ENCODE measurements at regions not wholly inside any gene's neighbourhood (a gene's known extent, or its start where the extent isn't known, plus 50 kb on each side); places are given as distances from the start of the nearest gene placed in this dataset.

- H3K4me1 ChIP-seq (ENCODE audit: control insufficient read depth in 2 of 3, insufficient read depth in 2 of 3, low read depth in 1 of 3, low read length in 3 of 3): no peaks in the 10 kb centered on the region
- no peaks in the 10 kb centered on the region for H3K9me3 ChIP-seq (ENCODE audit: control insufficient read depth in 2 of 3, insufficient read depth in 1 of 3, low read length in 3 of 3)
- DNase-seq (no peak), FAIRE-seq (no peak)
- H3K27ac ChIP-seq (ENCODE audit: low read depth in 2 of 2, low read length in 2 of 2): no peak overlapping the region
- H3K9ac ChIP-seq (ENCODE audit: low read length in 3 of 3): no peak overlapping the region
- no peaks in the 10 kb centered on the region for H3K27me3 ChIP-seq (ENCODE audit: control insufficient read depth, insufficient read depth, low read length)
- TF ChIP-seq CTCF (IDR thresholded peaks at IDR 0.05; ENCODE audit: borderline replicate concordance, extremely low read depth, insufficient read depth): no peak
- intact Hi-C loops (cut with DNase I): no loop called here
- H3K4me3 ChIP-seq (ENCODE audit: low read length in 3 of 3): no peak overlapping the region
- no peaks in the 10 kb centered on the region for H3K36me3 ChIP-seq (ENCODE audit: control insufficient read depth in 2 of 3, insufficient read depth in 3 of 3, low read length in 3 of 3)
These were observed 356.3 kb upstream of the ISX start for GRCh38 chr22:34709641-34710040.

GRCh38 chr22:34722901-34723300 is 343.1 kb upstream of the ISX start:
- no peak for DNase-seq
- no peak overlapping the region for H3K9ac ChIP-seq (ENCODE audit: low read length in 3 of 3)
- H3K4me3 ChIP-seq (ENCODE audit: low read length in 3 of 3): no peak overlapping the region
- H3K4me1 ChIP-seq (ENCODE audit: control insufficient read depth in 2 of 3, insufficient read depth in 2 of 3, low read depth in 1 of 3, low read length in 3 of 3): no peaks in the 10 kb centered on the region
- FAIRE-seq: no peak
- peaks cover 0 to 4% (median 4%) of the 10 kb centered on the region in 3 donors for H3K9me3 ChIP-seq (ENCODE audit: control insufficient read depth in 2 of 3, insufficient read depth in 1 of 3, low read length in 3 of 3)
- no peak overlapping the region for H3K27ac ChIP-seq (ENCODE audit: low read depth in 2 of 2, low read length in 2 of 2)
- TF ChIP-seq CTCF (IDR thresholded peaks at IDR 0.05; ENCODE audit: borderline replicate concordance, extremely low read depth, insufficient read depth): no peak
- intact Hi-C loops (cut with DNase I): no loop called here
- no peaks in the 10 kb centered on the region for H3K36me3 ChIP-seq (ENCODE audit: control insufficient read depth in 2 of 3, insufficient read depth in 3 of 3, low read length in 3 of 3)
- no peaks in the 10 kb centered on the region for H3K27me3 ChIP-seq (ENCODE audit: control insufficient read depth, insufficient read depth, low read length)

- no peak for TF ChIP-seq CTCF (IDR thresholded peaks at IDR 0.05; ENCODE audit: borderline replicate concordance, extremely low read depth, insufficient read depth)
- no peaks in the 10 kb centered on the region for H3K9me3 ChIP-seq (ENCODE audit: control insufficient read depth in 2 of 3, insufficient read depth in 1 of 3, low read length in 3 of 3)
- H3K4me3 ChIP-seq (ENCODE audit: low read length in 3 of 3): no peak overlapping the region
- no peaks in the 10 kb centered on the region for H3K27me3 ChIP-seq (ENCODE audit: control insufficient read depth, insufficient read depth, low read length)
- no peak overlapping the region for H3K27ac ChIP-seq (ENCODE audit: low read depth in 2 of 2, low read length in 2 of 2)
- H3K36me3 ChIP-seq (ENCODE audit: control insufficient read depth in 2 of 3, insufficient read depth in 3 of 3, low read length in 3 of 3): no peaks in the 10 kb centered on the region
- no peak overlapping the region for H3K9ac ChIP-seq (ENCODE audit: low read length in 3 of 3)
- intact Hi-C loops (cut with DNase I): no loop called here
- DNase-seq (no peak), FAIRE-seq (no peak)
- H3K4me1 ChIP-seq (ENCODE audit: control insufficient read depth in 2 of 3, insufficient read depth in 2 of 3, low read depth in 1 of 3, low read length in 3 of 3): no peaks in the 10 kb centered on the region
These were observed 329.9 kb upstream of the ISX start for GRCh38 chr22:34736081-34736480.

- DNase-seq (no peak), FAIRE-seq (no peak)
- Histone ChIP-seq H3K4me1 (ENCODE audit: control insufficient read depth in 2 of 3, insufficient read depth in 2 of 3, low read depth in 1 of 3, low read length in 3 of 3) (no peaks in the 10 kb centered on the region), H3K27ac (ENCODE audit: low read depth in 2 of 2, low read length in 2 of 2) (no peak overlapping the region), H3K36me3 (ENCODE audit: control insufficient read depth in 2 of 3, insufficient read depth in 3 of 3, low read length in 3 of 3) (no peaks in the 10 kb centered on the region), H3K27me3 (ENCODE audit: control insufficient read depth, insufficient read depth, low read length) (no peaks in the 10 kb centered on the region), H3K9me3 (ENCODE audit: control insufficient read depth in 2 of 3, insufficient read depth in 1 of 3, low read length in 3 of 3) (no peaks in the 10 kb centered on the region), H3K9ac (ENCODE audit: low read length in 3 of 3) (no peak overlapping the region), H3K4me3 (ENCODE audit: low read length in 3 of 3) (no peak overlapping the region)
- intact Hi-C loops (cut with DNase I): no loop called here
- no peak for TF ChIP-seq CTCF (IDR thresholded peaks at IDR 0.05; ENCODE audit: borderline replicate concordance, extremely low read depth, insufficient read depth)
These were observed 327.1 kb upstream of the ISX start for GRCh38 chr22:34738661-34739400.
